Activated T-cell treated with anti-CD3 and anti-CD28 coated beads for 48 hours (primary cell): ENCODE measurements at regions not wholly inside any gene's neighbourhood (a gene's known extent, or its start where the extent isn't known, plus 50 kb on each side); places are given as distances from the start of the nearest gene placed in this dataset.

Source experiments
- DNase-seq: peaks from one replicate; pipeline ENCODE4 v3.0.0-alpha.2; 2020; ENCODE audit warnings: low read depth

- DNase-seq: no peak
These were observed 303.7 kb upstream of the SEL1L start for GRCh38 chr14:81837304-81837703.

- DNase-seq: no peak
These were observed 305.4 kb upstream of the SEL1L start for GRCh38 chr14:81839056-81839455.

GRCh38 chr14:81841346-81841745 lies 307.7 kb upstream of the SEL1L start:
- DNase-seq: no peak

GRCh38 chr14:81849714-81850113 lies 316.1 kb upstream of the SEL1L start:
- no peak for DNase-seq

GRCh38 chr14:81855007-81855406 lies 321.4 kb upstream of the SEL1L start:
- DNase-seq: no peak

GRCh38 chr14:81859046-81859445 lies 325.4 kb upstream of the SEL1L start:
- DNase-seq: no peak

- DNase-seq: no peak
These were observed 334.5 kb upstream of the SEL1L start for GRCh38 chr14:81868172-81868571.

GRCh38 chr14:81871706-81872105 lies 338.1 kb upstream of the SEL1L start:
- DNase-seq: no peak

- no peak for DNase-seq
These were observed 350.7 kb upstream of the SEL1L start for GRCh38 chr14:81884382-81884781.

- DNase-seq: no peak
These were observed 352.9 kb upstream of the SEL1L start for GRCh38 chr14:81886588-81886987.

GRCh38 chr14:81889529-81889928 lies 355.9 kb upstream of the SEL1L start:
- DNase-seq: no peak

GRCh38 chr14:81890020-81890419 lies 356.4 kb upstream of the SEL1L start:
- DNase-seq: no peak

GRCh38 chr14:81903477-81903876 lies 369.8 kb upstream of the SEL1L start:
- no peak for DNase-seq

- DNase-seq: no peak
These were observed 393.4 kb upstream of the SEL1L start for GRCh38 chr14:81927070-81927469.

- no peak for DNase-seq
These were observed 398.2 kb upstream of the SEL1L start for GRCh38 chr14:81931828-81932227.

GRCh38 chr14:81936348-81936747 lies 402.7 kb upstream of the SEL1L start:
- DNase-seq: no peak

GRCh38 chr14:81936902-81937301 lies 403.2 kb upstream of the SEL1L start:
- DNase-seq: no peak

GRCh38 chr14:81938341-81938740 lies 404.7 kb upstream of the SEL1L start:
- DNase-seq: no peak

- DNase-seq: no peak
These were observed 407.0 kb upstream of the SEL1L start for GRCh38 chr14:81940651-81941050.

- DNase-seq: no peak
These were observed 408.4 kb upstream of the SEL1L start for GRCh38 chr14:81942071-81942470.

GRCh38 chr14:81946375-81946774 lies 412.7 kb upstream of the SEL1L start:
- no peak for DNase-seq

- DNase-seq: no peak
These were observed 413.5 kb upstream of the SEL1L start for GRCh38 chr14:81946834-81947798.

GRCh38 chr14:81952917-81953316 lies 419.3 kb upstream of the SEL1L start:
- DNase-seq: no peak

GRCh38 chr14:81953419-81953818 lies 419.8 kb upstream of the SEL1L start:
- no peak for DNase-seq
